SKM-1 treated with dmso at 0.1 percent for 144 hours (cell line): ENCODE measurements at regions not wholly inside any gene's neighbourhood (a gene's known extent, or its start where the extent isn't known, plus 50 kb on each side); places are given as distances from the start of the nearest gene placed in this dataset.

Source experiments
- DNase-seq: peaks from one replicate; lab custom pipeline; 2025; ENCODE audit not compliant: unreplicated experiment; lab: John Stamatoyannopoulos, UW

DNA sequence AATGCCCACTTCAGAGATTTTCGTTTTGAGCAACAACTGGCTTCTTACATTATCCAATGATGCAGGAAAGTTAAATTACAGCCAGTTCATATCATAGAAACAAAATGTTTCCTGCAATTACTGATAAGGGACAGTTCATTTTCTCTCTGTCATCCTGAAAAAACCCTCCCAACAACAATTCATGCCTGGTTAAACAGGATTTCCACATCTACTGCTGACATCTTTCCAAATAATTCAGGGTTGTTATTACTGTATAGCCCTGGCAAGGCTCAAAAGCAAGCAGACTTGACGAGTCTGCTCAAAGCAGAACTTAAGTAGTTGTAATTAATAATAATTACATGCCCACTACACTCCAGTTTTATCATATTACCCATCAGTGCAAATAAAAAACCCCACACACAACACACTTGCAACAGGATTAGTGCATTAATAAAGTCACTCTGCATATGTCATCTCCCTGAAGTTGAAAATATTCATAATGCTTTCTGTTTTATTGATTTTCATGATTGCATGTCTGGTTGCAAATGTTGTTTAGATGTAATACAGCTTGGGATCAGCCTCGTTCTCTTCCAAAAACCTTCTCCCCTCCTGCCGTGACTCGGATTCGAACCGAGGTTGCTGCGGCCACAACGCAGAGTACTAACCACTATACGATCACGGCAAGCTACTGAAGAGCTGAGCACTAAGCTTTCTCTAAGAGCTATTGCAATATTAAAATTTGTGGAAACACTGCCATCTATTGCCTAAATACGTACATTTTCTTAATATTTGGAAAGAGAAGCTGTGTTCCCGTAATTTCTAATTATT lies 119.6 kb upstream of the NFIB start:
- no peak for DNase-seq

DNA sequence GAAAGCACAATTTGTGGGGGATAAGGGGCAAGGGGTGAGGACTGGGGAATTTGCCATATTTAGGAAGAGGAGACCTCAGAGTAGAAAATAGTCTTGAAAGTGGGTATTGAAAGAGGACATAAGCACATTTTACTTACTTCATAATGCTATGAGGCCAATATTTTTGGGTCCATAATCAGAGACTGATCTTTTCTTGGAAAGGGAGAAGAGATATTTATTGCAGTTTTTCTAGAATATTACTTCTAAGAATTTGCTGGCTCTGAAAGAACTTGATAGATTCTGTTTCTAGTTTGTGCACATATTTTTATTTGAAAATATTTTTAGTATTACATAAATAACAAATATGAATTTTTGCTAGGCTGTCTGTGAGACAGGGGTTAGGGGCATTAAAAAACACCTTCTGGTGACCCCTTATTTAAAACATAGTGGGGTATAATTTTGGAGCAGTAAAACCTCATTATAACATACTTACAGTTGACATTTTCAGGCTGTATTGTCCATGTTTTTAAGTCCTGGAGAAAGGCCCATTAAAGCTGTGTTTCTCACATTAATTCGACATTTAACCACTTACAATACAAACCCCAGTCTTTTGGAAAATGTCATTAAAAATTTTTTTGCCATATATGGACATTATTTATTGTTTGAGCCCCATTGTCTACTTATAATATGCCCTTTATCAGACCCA lies 118.9 kb upstream of the NFIB start:
- DNase-seq, result no peak

DNA sequence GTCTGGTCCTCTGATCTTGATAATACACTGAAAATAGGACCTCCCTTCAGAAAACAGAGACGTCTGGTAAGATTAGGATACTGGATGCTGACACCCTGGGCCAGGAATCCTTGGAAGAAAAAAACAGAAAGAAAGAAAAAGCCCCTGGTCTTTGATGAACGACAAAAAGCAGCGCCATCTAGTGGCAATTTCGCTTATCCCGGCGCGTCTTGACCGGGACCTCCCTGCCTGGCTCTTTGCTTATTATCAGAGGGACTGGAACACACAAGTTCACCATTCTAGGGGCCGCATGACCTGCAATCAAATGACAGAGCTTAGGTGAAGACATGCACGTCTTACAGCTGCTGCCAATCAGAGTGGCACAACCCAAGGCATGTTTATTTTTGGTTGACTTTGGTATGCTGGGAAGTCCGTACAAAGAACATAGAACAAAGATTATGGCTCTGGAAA lies 114.9 kb upstream of the NFIB start:
- peak; percentile 24 for DNase-seq

DNA sequence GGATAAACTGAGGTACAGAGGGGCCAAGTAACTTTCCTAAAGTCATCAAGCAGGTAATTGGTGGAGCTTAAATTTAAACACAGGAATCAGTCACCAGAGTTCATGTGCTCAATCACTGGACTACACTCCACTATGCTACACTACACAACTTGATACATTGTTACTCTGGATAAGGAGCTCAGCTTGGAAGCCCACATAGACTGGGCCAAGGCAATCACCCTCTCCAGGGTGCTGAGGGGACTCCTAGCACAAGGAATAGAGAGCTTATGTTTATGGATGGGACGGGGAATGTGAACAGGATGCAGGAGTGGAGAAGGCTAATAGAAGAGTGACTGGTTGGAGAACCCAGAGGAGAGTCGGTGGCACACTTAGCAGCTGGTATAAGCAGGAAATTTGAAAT lies 113.5 kb upstream of the NFIB start:
- no peak for DNase-seq

DNA sequence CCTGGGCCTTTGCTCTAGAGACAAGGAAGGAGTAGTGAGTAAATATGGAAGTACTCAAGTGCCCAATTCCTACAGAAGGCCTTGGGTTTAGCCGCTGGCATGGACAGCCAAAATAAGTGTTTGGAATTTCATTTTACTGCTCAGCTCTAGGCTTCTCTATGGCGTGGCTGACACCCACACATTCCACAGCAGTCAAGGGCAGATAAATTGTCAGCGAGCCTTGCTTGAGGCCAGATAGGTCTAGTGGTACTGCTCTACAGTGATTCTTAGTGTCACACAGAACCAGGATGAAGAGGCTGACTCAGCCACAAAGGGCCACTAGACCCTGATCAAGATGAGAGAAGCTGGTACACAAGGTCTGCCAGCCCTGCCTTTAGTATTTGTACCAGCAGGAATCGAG lies 111.0 kb upstream of the NFIB start:
- no peak for DNase-seq

DNA sequence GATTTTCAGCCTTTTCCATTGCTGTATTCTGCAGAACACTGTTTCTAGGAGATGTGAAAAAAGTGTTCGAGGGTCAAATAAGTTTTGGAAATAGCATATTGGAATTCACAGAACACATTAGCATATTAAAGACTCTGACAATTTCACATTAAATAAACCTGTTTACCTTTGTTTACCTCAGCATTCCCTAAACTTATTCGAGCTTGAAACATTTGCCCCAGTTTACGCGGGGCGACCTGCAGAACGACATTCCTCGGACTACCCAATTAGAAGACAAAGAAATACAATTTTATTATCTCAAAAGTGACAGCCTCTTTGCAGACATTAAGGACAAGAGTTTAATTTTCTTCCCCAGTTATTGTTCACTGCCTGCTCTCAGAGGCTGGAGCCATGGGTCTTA lies 110.3 kb upstream of the NFIB start:
- no peak for DNase-seq

DNA sequence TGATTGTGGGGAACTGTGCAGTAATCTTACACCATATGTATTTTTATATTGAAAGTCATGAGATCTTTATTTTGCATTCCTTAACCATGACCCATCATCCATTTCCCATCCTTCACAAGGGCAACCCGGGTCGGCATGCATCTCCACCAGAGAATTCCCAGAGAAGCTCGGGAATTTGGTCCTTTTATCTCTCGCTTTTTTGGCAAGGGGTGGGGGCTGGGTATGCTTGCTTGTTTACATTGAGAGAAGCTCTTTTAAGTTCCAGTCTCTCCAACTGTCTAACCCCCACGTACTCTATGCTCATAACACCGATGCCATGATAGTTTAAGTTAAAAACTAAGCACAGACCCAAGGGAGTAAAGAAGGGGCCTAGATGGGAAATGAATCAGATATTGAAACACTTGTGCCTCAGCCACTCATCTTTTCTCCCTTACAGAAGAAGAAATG lies 109.9 kb upstream of the NFIB start:
- DNase-seq, result no peak

DNA sequence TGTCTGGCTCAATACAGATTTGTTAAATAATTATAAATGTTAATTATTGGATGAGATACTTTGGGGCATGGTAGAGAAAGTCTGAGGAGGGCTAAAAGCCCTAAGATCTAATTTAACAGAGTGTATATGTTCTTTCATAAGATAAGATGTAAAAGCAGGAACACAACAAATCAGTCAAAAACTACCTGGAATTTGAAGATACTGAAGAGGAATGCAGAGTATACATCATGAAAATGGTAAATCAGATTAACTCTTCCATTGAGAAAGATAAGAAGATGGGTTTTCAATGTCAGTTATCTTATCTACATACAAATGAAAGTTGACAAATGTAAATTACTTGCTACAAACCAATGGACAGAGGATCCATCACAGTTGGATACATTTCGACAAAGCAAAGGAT lies 107.3 kb upstream of the NFIB start:
- DNase-seq, result no peak

DNA sequence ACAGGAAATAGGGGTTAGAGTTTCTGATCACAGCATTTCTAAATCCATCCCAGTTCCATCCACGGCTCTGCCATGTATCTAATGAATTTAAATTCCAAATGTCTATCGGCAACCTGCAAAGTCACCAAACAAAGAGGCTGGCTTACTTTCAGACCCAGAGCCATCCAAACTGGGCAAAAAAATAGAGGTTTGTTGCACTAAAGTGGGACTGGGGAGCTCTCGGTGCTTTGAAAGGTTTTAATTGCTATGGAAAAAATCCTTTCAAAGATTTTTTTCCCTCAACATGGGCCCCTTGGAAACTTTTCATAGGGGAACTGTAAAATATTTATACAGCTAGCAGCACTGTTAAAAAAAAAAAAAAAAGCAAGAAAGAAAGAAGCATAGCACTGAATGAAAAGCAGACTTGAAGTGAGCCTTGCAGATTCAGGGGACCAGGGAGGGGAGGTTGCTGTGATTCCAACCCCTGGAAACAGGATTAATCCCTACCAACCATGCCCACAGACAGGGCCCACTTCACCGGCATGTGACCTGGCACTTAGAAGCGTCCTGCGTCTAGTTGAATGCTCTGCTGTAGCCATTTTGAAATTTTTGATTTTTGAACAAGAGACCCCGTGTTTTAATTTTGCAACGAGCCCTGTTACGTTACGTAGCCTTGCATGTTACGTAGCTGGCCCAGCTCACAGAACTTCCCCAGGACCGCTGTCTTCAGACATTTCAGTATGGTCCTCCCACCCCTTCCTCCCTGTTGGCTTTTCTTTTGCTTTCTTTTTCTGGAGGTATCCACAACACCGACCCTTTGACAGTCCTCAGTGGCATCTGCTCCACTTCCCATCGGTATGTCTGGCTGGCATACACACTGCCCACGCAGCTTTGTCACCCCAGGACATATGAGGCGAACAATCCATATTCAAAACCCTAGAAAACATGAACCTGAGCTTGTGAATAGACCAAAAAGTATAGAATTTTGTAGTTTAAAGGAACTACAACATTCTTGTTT lies 105.3 kb upstream of the NFIB start:
- no peak for DNase-seq

DNA sequence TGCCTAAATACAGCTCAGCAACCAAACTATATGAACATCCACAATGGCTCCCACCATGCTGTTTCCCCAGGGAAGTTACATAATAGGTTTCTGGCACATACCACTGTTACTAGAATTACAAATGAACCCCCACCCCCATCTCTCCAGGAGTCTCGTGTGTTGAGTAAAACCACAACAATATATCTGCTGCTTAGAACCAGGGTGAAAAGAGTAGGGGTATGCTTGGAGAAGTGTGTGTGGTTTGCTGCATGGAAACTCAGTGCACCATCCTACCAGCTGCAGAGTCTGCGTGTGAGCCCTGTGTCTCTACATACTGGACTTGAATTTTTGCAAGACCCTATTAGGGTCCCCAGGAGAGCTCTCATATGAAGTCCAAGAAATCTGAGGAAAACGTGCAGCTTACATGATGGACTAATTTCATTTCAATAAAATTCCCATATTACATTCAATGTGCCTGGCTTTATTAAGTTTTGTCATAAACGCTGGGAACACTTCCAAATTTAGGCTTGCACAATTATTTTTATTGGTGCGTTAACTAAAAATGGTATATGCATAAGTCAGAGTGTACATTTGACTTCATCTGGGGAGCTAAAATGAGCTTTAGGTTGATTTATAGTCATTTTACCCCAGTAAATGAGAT lies 104.5 kb upstream of the NFIB start:
- DNase-seq, result no peak

DNA sequence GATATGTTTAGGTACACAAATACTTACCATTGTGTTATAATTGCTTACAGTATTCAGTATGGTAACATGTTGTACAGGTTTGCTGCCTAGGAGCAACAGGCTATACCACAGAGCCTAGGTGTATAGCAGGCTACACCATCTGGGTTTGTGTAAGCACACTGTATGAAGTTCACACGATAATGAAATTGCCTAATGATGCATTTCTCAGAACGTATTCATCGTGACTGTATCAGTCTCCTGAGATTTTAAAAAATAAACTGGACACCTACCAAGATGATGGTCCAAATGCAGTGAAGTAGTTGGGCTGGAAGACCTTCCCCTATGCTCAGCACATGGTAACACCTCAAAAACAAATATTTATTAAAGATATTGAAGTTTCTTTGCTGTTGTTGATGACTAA lies 103.3 kb upstream of the NFIB start:
- DNase-seq, result no peak

DNA sequence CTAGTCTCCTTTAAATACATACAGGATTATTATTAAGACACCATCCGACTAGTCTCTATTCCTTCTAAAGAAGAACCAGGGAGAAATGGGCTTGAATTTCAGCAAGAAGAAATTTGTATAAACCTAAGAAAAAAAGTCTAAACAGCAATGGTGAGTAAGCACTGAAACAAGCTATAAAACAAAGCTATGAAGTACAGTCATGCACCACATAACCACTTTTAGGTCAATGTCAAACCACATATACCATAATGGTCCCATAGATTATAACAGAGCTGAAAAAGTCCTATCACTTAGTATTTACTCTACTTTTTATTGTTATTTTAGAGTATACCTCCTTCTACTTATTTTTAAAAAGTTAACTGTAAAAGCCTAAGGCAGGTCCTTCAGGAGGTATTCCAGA lies 102.0 kb upstream of the NFIB start:
- no peak for DNase-seq

DNA sequence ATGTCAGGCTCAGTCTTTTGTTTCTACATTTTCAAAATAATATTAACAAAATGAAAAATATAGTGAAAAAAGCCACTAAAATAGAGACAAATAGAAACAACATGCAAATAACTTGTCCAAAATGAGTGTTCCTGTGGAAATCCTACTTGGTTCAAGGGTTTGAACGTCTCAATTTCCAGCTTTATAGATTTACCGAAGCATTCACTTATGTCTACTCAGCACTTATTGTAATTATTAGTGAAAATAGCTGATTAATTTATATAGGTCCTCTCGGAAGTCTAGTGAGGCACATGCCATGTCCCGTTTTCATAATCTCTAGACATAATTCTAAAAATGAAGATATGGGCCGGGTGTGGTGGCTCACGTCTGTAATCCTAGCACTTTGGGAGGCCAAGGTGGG lies 99.9 kb upstream of the NFIB start:
- DNase-seq, result no peak

DNA sequence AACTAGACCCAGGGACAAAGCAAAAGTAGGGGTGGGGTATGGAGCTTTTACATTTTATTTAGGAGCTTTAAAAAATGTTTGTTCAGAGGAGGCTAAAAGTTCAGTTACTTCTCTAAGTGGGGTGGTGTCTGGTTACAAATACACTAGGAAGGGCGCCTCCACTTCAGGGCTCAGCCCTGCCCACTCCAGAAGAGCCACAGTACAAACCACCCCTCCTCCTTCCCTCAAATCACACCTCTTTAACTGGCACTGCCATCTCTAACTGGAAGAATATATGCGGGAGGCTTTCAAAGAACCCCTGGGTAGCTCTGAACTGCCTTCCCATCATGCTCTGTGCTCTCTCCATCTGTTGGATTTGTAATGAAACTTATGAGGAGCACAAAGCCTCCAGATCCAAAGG lies 98.8 kb upstream of the NFIB start:
- no peak for DNase-seq

DNA sequence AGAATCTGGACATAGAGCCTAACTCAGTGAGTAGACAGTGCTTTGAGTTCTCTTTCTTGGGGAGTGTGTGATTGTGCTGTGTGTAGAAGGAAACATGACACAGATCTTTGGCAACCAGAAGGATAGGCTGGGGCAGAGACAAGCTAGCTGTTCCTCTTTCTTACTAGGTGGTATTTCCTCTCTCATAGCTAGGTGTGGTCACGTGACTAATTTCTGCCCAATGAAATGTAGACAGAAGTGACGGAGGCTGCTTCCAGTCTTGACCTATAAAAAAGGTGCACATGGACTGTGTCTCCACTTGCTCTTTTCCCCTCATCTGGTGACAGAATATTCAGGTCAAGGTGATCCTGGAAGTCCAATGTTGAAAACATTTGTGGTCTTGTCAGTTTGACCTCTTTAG lies 92.5 kb upstream of the NFIB start:
- no peak for DNase-seq

DNA sequence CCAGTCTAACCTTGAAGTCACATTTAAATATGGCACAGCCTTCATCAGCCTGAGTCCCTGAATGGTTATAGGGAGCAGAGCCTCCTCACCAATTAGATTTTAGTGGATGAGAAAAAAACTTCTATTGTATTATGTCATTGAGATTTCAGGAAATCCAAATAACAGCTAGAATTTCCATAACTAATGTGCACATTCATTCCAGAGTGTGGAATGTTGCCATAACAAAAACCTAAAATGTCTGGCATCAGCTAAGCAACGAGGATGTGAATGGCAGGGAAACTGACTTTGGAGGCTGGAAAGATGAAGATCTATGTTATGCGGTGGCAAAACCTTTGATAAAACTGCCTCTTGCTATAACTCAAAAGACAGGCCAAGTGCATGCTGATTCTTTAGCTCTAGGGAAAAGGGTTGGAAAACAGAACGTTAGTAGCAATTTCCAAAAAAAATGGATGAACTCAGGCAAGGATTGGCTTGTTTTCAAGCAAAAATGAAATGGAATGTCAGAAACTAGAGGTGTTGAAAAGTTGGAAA lies 91.3 kb upstream of the NFIB start:
- DNase-seq, result no peak

DNA sequence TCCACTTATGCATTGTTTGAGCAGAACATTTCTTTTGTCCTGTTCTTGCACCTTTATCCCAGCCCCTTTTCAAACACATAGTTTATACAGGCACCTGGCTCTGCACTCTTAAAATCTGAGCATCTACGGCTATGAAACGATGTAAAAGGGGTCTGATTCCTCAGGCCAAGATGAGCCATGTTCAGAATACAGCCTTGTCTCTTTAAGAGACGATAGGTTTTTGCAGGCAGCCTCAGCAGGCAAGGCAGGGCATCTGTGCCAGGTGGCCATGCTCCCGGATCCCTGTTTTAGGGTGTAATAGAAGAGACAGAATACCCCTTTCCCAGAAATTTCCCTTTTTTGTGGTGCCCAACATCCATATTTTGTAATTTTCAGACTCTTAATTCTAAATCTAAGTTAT lies 89.1 kb upstream of the NFIB start:
- DNase-seq, result no peak

DNA sequence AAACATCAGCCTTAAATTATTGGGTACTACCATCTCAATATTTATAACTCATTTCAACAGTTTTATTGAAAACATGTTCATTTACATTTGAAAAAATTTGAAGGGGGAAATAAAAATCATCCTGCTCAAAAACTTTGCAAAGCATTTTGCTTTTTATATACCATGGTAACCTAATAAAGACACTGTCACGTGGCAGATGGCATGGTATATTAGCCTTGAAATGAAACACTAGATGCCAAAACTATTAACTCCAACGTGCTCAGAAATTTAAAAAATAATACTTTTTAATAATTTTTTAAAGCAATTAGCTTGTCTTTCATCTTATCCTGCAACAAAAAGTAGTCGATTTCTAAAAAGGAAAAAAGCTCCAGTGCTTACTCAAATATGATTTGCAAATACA lies 88.6 kb upstream of the NFIB start:
- DNase-seq, result no peak

DNA sequence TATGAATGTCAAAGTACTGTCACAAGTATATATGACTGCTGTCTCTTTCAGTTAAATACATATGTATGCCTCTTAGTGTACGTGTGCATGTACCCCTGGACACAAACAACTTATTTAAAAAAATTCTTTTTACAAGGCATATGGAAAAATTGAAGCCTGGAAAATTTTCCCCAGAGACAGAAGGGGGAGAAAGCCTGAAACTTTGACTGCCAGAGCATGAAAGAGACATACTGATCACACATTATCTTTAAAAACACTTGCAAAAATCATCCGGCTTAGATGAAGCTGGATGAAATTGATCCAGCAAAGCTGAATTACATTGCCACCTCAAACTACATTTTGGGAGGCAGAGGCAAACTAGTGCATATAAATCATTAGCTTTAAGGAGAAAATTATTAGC lies 88.0 kb upstream of the NFIB start:
- no peak for DNase-seq

DNA sequence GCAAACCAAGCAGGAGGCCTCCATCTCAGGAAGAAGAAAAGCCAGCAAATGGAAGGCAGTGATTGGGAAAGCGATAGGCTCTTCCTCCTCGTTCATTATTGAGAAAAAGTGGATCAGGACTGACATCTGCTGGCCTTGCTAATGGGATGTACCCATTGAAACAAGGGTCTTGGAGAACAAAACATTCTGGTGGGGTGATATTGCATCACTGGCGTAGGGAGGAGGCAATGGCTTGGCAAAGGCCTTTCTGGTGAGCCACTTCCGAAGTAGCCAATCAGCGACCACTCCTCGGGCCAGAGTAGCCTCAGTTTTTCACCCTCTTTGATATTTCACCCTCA lies 86.7 kb upstream of the NFIB start:
- no peak for DNase-seq
